Suppressor macrophage treated with lipopolysaccharide for 1 hour (primary cell): ENCODE measurements at regions not wholly inside any gene's neighbourhood (a gene's known extent, or its start where the extent isn't known, plus 50 kb on each side); places are given as distances from the start of the nearest gene placed in this dataset.
A peak's percentile ranks its signal among the peaks of the same experiment; 100 is the strongest.

ENCODE experiments used
- DNase-seq, 3 donors: peaks; one replicate each; pipeline ENCODE4 v3.0.0-alpha.2; 2020 to 2022

GRCh38 chr5:39494534-39494933 is 69.8 kb upstream of the DAB2 start:
- no peak for DNase-seq

DNA sequence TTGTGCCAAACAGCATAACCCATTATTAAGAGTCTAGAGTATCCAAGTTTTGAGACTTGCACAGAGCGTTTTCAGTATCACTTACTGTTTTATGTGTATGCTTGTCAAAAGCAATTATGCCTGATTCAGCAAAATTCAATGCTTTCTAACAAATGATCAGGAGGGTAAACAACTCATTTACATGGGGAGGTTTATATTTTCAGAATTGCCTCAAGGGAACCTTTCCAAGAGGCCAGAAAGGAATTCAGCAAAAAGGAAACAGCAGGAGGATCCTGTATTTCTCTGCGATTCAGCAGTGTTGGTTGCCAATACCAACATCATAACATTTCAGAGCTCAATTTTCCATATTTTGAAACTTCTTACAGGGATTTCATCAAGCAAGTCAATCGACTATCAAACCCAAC is 69.3 kb upstream of the DAB2 start:
- no peak for DNase-seq

DNA sequence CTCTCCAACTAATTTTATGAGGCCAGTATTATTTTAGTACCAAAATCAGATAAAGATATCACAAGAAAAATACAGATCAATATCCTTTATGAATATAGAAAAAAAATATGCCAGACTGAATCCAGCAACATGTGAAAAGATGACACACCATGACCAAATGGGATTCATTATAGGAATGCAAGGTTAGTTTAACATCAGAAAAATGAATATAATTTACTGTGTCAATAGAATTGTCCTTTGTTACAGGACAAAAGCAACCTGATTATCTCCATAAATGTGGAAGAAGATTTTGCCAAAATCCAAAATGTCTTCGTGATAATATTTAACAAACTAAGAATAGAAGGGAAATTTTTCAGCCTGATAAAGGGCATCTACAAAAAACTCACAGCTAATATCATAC is 66.4 kb upstream of the DAB2 start:
- DNase-seq, result no peak

DNA sequence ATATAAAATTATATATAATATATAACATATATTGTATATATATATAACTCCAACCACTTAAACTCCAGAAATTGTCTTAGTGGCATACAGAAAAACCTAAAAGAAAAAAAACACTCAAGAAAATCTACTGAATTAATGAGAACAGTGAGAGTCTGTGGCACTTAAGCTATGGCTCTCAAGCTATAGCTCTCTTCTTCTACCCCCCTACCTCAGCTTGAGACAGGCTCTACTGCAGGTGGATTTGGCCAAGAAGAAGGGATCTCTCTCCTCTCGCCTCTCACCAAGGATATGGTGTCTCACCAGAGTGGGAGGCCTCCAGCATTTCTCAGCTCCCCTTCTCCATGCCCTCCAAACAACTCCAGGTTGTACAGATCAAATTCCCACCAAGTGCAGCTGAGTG is 64.5 kb upstream of the DAB2 start:
- DNase-seq, result no peak

- no peak for DNase-seq
These were observed 62.0 kb upstream of the DAB2 start for GRCh38 chr5:39486790-39487189.

GRCh38 chr5:39486361-39486760 is 61.6 kb upstream of the DAB2 start:
- peak in 1 of 3 donors; percentile 31 for DNase-seq

DNA sequence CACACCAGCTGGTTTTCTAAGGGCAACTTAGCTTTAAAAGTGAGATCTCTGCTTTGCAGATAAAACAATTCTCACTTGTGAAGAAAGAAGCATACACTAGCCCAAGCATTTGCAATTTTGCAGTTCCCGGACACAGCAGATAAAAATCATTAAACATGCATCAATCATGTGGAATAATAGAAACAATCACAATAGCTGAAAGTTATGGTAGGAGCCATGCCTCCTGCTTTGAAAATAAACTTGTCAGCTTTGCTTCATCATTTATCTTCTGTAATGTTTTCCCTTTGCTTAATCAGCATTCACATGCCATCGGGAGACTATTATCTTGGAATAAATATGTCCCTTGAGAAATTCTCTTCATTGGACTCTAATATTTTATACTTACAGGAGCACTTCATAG is 60.3 kb upstream of the DAB2 start:
- no peak for DNase-seq

- no peak for DNase-seq
These were observed 59.9 kb upstream of the DAB2 start for GRCh38 chr5:39484673-39485072.

DNA sequence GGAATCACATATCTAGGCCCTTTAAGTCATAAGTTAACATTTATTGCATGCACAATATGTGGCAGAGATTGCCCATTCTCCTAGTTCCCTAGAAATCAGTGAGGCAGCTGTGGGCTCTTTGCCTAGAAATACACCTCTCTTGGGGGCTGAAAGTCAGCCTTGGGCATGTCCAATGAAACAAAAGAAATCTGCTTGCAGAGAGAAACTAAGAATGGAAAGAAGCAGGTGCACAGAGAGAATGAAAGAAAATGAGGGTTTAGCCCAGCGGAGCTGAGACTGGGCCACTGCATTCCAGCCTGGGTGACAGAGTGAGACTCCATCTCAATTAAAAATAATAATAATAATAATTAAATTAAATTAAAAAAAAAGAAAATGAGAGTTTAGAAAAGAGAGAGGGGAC is 57.3 kb upstream of the DAB2 start:
- DNase-seq, result no peak

GRCh38 chr5:39479537-39479936 is 54.8 kb upstream of the DAB2 start:
- no peak for DNase-seq

GRCh38 chr5:39478863-39479262 is 54.1 kb upstream of the DAB2 start:
- DNase-seq, result no peak

DNA sequence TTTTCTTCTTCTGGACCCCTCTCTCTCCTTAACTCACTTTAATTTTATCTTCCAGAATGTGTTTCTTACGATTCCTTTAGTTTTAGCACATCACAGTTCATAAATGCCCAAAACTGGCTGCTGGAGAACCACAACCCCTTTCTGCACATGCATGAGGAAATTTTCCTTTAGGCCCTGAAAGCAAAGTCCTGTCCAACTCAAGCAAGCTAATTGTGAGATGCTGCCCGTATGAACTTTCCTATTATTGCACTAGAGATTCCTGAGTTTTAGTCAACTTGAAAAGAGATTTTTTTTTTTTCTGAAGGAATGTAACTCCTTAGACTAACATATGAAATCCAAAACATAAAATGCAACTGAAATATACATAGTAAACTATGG is 52.1 kb upstream of the DAB2 start:
- no peak for DNase-seq

DNA sequence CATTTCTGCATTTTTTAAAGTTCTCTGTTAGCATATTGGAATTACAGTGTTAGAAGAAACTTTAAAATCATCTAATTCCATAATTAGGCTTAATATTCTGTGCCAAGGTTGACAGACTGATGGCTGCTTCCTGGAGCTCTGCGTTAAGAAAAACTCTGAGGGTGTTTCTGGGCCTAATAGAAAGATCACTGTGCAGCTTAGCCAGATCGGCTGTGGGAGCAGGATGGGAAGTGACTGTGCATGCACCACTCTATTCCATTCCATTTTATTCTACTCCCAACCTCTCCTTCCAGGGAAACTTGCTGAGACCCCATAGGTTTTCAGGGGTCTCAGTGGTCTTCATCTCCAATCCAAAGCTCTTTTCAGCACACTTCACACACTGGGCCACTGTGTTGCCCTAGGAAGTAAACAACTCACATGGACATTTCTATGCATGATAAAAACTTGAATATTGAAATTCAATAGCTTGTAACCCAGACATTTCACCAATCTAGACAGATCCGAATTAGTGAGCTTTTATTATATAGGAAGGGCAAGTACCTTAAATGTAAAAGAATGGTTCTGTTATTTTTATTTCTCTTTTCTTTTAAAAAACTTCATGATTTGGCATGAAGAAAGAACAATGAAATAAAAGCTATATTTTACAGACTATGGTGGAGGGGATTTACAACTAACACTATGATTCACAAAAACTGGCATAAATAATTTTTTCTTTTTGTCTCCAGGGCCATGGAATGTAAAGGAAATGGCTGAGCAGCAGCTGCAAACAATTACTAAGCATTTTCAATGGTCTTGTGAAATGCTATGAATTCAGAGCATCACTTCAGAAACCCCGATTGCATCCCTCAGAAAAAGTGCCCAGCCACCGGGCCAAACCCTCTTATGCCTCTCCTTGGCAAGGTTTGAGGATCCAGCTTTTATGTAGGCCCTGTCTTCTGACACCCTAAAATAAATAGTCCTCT is 51.4 kb upstream of the DAB2 start:
- peak; percentile 15 to 56 (median 25) for DNase-seq

GRCh38 chr5:39475159-39475571 is 50.4 kb upstream of the DAB2 start:
- no peak for DNase-seq
